Heart left ventricle (tissue), 16 donors: ENCODE measurements at regions not wholly inside any gene's neighbourhood (a gene's known extent, or its start where the extent isn't known, plus 50 kb on each side); places are given as distances from the start of the nearest gene placed in this dataset.

Experiments used
- ATAC-seq, 4 donors: fragments of 200-7000 bp; cut with Tn5 transposase; one replicate each; pipeline ENCODE4 v1.9.1; 2020 to 2022; ENCODE audit warnings: moderate library complexity in 4 of 4, mild to moderate bottlenecking in 3 of 4, moderate number of reproducible peaks in 1 of 4
- DNase-seq, 5 donors: peaks; one replicate each; pipeline ENCODE4 v3.0.0-alpha.2; 2020
- H3K27ac ChIP-seq, 12 donors: fragments of 200-600 bp; sonication (generic) in 4 of 12; one replicate each; pipeline versions ENCODE4 v1.5.0 to v1.8.0; 2016 to 2022; ENCODE audit warnings: mild to moderate bottlenecking in 2 of 12
- H3K27me3 ChIP-seq, 9 donors: fragments of 200-600 bp; sonication (generic) in 2 of 9; one replicate each; pipeline versions ENCODE4 v1.5.1 to v1.8.0; 2016 to 2022; ENCODE audit warnings: mild to moderate bottlenecking in 3 of 9
- H3K36me3 ChIP-seq, 9 donors: fragments of 200-600 bp; sonication (generic) in 2 of 9; one replicate each; pipeline versions ENCODE4 v1.5.0 to v1.8.0; 2018 to 2022; ENCODE audit warnings: mild to moderate bottlenecking in 2 of 9
- H3K4me1 ChIP-seq, 12 donors: fragments of 200-600 bp; sonication (generic) in 4 of 12; one replicate each; pipeline versions ENCODE4 v1.5.0 to v1.8.0; 2016 to 2022; ENCODE audit warnings: mild to moderate bottlenecking in 3 of 12
- H3K4me3 ChIP-seq, 12 donors: fragments of 200-600 bp; sonication (generic) in 4 of 12; one replicate each; pipeline versions ENCODE4 v1.5.0 to v1.8.0; 2017 to 2022; ENCODE audit warnings: mild to moderate bottlenecking in 9 of 12, moderate library complexity in 4 of 12
- H3K9me3 ChIP-seq, 12 donors: fragments of 200-600 bp; sonication (generic) in 4 of 12; one replicate each; pipeline versions ENCODE4 v1.5.0 to v1.8.0; 2016 to 2022; ENCODE audit warnings: mild to moderate bottlenecking in 1 of 12
- CTCF ChIP-seq, 12 donors: fragments of 200-600 bp; sonication (generic) in 4 of 12; IDR thresholded peaks; one replicate each; pipeline versions ENCODE4 v1.5.0 to v1.8.0; 2018 to 2022; ENCODE audit warnings: antibody characterized with exemption in 12 of 12, mild to moderate bottlenecking in 5 of 12
- POLR2A ChIP-seq, 2 donors: fragments of 450-650 bp; IDR thresholded peaks; one replicate each; pipeline ENCODE4 v1.6.1; 2017; ENCODE audit warnings: antibody characterized with exemption in 2 of 2, mild to moderate bottlenecking in 2 of 2, moderate library complexity in 2 of 2
- WGBS, 4 donors: extraction: QIAGEN DNeasy Blood & Tissue Kit in 2 of 4; methylation state at CpG; one replicate each; pipeline versions ENCODE4 v1.1.5 to v1.1.7; 2013 to 2018; 5-methylcytosine and 5-hydroxymethylcytosine counted together
- intact Hi-C, 10 donors: fragments of 100-400 bp; cut with DNase I; formaldehyde crosslinking; loops; one replicate each; pipeline versions ENCODE4 v1.11.1 to v1.14.2; 2022
- donor health status: ischemic (EF 13 %, LVEDD 7.1; RV severe dilation, severe dysfunction).
- donor health status: healthy with polysubstance abuse.
- donor health status: DM: no; HTN: yes; CAD: no.
- donor health status: DM: no; HTN: no; CAD: no.
- donor health status: ischemic (EF 25% LVEDD 6.9; RV normal size, moderate dysfunction).
- donor health status: ischemic (EF 25% LVEDD 5.7; RV mildly dilated, moderate dysfunction).
- donor health status: healthy.
- donor health status: DM: yes; HTN: yes; CAD: no.
- donor health status: ischemic (EF 35%, LVEDD 5.7; RV mildly dilated, moderate dysfunction).
- donor health status: nonischemic (EF 11% LVEDD 7.7; RV severe dilation, severe dysfunction).
- donor health status: DM: yes; HTN: yes; CAD: no.
- donor health status: PGD.
- donor health status: ischemic (EF 29% LVEDD 5.4; RV normal size, mild dysfunction).
- donor health status: nonischemic (EF 23%, LVEDD 6.1; RV moderate dilation, normal function).

GRCh38 chr11:91170711-91171110 lies 947.9 kb upstream of the CHORDC1 start:
- Histone ChIP-seq H3K4me3 (no peak overlapping the region), H3K27ac (no peak overlapping the region), H3K9me3 (no peaks in the 10 kb centered on the region), H3K27me3 (no peaks in the 10 kb centered on the region), H3K4me1 (no peaks in the 10 kb centered on the region), H3K36me3 (no peaks in the 10 kb centered on the region)
- no peak for TF ChIP-seq POLR2A (IDR thresholded peaks at IDR 0.05)
- ATAC-seq (no peak), DNase-seq (no peak)
- intact Hi-C loops = no loop called here

GRCh38 chr11:91164452-91164822 lies 941.6 kb upstream of the CHORDC1 start:
- no peak overlapping the region for H3K27ac ChIP-seq
- 68 to 73% (median 72%) methylated on average over 3 of the region's 3 CpGs for WGBS, 4 donors
- intact Hi-C loops = loop anchor here in 1 of 10 donors (5.0 kb wide), 1 partner anchor 68 kb away; no protein-coding TSS in a partner anchor

GRCh38 chr11:91163619-91164451 lies 941.0 kb upstream of the CHORDC1 start:
- Histone ChIP-seq H3K4me3 (no peak overlapping the region), H3K9me3 (no peaks in the 10 kb centered on the region), H3K27ac (peak overlapping the region in 1 of 12 donors; percentile 33), H3K4me1 (peaks cover 0 to 8% (median 0%) of the 10 kb centered on the region in 12 donors), H3K36me3 (no peaks in the 10 kb centered on the region), H3K27me3 (no peaks in the 10 kb centered on the region)
- intact Hi-C loops = loop anchor here in 1 of 10 donors (5.0 kb wide), 1 partner anchor 68 kb away; no protein-coding TSS in a partner anchor
- DNase-seq (no peak), ATAC-seq (peak; percentile 26 to 90 (median 66))
- WGBS, 4 donors = 17 to 48% (median 34%) methylated on average over 2 of the region's 2 CpGs
- no peak for TF ChIP-seq POLR2A (IDR thresholded peaks at IDR 0.05)
- no peak for TF ChIP-seq CTCF (IDR thresholded peaks at IDR 0.05)

More at GRCh38 chr11:91164452-91164822, 941.6 kb upstream of the CHORDC1 start:
- TF ChIP-seq POLR2A (IDR thresholded peaks at IDR 0.05) = no peak
- TF ChIP-seq CTCF (IDR thresholded peaks at IDR 0.05) = no peak
- no peak for DNase-seq
- peaks cover 0 to 8% (median 0%) of the 10 kb centered on the region in 12 donors for H3K4me1 ChIP-seq
- H3K4me3 ChIP-seq = no peak overlapping the region
- H3K36me3 ChIP-seq = no peaks in the 10 kb centered on the region
- H3K9me3 ChIP-seq = no peaks in the 10 kb centered on the region
- no peak for ATAC-seq
- no peaks in the 10 kb centered on the region for H3K27me3 ChIP-seq

GRCh38 chr11:91160661-91161060 lies 937.8 kb upstream of the CHORDC1 start:
- no peaks in the 10 kb centered on the region for H3K27me3 ChIP-seq
- H3K4me3 ChIP-seq = no peak overlapping the region
- intact Hi-C loops = loop anchor here in 1 of 10 donors (5.0 kb wide), 1 partner anchor 72 kb away; no protein-coding TSS in a partner anchor
- H3K27ac ChIP-seq = no peak overlapping the region
- peaks cover 0 to 10% (median 0%) of the 10 kb centered on the region in 12 donors for H3K4me1 ChIP-seq
- WGBS, 4 donors = 60 to 70% (median 66%) methylated on average over 1 of the region's 1 CpG
- H3K36me3 ChIP-seq = no peaks in the 10 kb centered on the region
- H3K9me3 ChIP-seq = no peaks in the 10 kb centered on the region
- DNase-seq = no peak
- no peak for TF ChIP-seq CTCF (IDR thresholded peaks at IDR 0.05)
- TF ChIP-seq POLR2A (IDR thresholded peaks at IDR 0.05) = no peak
- no peak for ATAC-seq
